CD4-positive, alpha-beta T cell treated with Interferon alpha-2 for 1 hour (primary cell): ENCODE measurements at regions not wholly inside any gene's neighbourhood (a gene's known extent, or its start where the extent isn't known, plus 50 kb on each side); places are given as distances from the start of the nearest gene placed in this dataset.
"Not testable (repeated sequence)": the region's sequence is repeated elsewhere in the genome, so short reads cannot be mapped to it uniquely, and the experiment has no call there.

Experiments
- DNase-seq, 2 donors: peaks; one replicate each; pipeline ENCODE4 v3.0.0-alpha.2; 2020 to 2022

DNA sequence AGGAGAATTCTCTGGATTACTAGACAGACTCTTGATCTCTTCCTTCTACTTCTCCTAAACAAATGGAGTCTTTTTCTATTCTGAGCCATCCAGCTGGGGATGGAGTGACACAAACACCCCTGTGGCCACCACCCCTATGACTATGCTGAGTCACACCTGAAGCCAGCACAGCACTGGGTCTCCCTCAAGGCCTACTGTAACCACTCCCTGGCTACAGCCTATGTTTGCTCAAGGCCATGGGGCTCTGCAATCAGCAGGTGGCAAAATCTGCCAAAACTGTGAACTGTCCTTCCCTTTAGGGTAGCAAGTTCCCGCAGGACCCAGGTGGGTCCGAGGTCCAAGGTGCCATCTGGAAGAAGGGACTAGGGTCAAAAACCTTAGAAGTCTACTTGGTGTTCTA, 132.3 kb downstream of the TINAG start:
- DNase-seq, result no peak

DNA sequence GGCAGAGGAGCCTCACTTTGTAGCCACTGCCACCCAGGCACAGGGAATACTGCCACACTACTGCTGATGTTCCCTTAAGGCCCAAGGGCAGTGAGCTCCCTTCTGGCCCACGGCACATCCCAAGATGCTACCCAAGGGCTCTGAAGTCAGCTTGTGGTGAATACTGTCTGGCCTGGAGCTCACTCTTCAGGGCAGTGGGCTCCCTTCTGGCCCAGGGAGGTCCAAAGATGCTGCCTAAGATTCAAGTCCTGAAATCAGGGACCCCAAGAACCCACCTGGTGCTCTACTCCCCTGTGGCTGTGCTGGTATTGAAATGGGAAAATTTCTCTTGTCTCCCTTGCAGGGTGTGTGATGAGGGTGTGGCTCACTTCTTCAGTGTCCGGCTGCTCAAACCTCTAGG, 132.8 kb downstream of the TINAG start:
- DNase-seq, result no peak

DNA sequence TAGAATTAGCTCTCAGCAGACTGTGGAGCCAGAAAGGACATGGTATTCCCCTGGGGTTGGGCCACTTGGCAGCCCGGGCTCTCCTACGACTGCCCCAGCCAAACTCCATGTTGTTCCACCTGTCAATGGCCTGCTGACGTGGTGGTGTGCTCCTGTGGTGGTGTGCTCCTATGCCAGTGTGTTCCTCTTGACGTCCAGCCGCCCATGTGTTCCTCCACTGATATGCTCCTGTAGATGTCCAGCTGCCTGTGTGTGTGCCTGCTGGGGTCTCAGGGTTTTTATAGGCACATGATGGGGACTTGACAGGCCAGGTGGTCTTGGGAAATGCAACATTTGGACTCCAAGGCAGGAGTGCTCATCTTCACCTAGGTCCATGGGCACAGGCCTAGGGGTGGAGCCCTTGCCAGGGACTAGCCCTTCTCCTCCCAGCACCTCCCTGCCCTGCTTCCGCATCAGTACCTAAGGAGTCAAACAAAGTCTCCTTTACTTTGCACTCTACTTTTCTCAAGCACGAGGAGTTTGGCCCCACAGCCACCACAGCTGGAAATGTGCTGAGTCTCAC, 133.5 kb downstream of the TINAG start:
- DNase-seq, result no peak

DNA sequence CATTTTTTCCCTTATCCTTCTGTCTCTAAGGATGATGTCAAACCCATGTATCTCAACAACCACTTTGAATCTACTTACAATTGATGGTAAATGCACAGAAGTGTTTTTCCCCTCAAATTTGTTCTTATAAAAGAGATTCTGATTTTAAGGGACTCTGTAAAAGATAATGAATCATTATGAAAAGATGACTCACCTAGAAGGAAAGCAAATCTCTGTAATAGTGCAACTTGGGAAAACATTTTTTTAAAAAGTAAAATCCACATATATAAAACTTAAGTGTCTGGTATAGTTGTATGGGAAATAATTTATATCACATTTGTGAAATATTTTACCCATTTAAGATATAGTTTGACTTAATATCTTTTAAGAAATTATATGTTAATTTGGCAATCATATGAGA, 137.0 kb downstream of the TINAG start:
- DNase-seq, result no peak

DNA sequence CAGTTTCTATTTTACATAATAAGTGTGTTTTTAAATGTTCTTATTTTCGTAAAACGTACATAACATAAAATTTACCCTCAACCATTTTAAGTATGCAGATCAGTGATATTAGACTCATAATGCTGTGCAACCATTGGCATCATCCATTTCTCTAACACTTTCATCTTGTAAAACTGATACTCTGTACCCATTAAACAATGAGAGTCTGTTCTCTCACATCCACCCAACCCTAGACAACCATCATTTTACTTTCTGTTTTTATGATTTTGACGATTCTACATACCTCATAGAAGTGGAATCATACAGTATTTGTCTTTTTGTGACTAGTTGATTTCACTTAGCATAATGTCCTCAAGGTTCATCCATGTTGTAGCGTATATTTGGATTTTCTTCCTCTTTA, 140.4 kb downstream of the TINAG start:
- DNase-seq, result no peak

DNA sequence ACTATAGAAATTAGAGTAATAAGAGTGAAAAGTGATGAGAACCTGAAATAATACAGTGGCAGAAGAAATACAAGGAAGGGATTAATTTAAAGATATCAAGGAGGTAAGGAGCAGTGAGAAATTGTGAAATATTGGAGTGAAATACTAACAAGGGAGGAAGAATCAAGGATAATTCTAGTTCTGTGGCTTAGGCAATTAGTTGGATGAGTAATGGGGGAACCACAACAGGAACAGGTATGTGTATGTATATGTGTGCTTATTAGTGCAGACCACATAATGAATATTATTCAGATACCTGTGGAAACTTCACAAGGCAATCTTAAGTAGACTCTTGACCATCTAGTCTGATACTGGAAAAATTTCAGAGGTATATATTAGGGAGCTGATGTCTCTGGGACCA, 143.3 kb downstream of the TINAG start:
- no peak for DNase-seq

DNA sequence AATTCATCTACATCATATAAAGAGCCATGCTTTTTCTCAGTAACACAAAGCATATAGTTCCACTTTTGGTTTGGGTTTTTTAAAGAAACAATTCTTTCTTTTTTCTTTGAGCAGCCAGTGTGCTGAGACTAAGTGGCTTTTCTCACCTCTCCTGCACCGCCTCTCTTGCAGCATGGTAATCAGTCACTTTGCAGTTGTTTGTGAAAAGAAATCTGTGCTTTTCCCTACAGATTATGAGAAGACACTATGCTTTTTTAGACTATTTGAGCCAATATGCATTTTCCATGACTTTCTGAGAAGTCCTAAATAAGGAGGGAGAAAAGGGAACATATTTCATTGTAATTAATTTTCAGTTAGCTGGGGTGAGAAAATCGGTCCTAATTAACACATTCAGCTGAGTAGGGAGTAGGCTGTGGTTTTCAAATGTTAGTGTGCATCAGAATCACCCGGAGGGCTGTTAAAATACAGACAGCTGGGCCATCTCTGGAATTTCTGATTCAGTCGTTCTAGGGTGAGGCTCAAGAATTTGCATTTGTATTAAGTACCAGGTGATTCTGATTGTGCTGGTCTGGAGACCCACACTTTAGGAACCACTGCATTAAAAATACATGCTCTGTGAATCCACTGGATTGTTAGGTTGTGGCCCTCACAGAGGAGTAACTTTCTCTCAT, 155.2 kb downstream of the TINAG start:
- no peak for DNase-seq

DNA sequence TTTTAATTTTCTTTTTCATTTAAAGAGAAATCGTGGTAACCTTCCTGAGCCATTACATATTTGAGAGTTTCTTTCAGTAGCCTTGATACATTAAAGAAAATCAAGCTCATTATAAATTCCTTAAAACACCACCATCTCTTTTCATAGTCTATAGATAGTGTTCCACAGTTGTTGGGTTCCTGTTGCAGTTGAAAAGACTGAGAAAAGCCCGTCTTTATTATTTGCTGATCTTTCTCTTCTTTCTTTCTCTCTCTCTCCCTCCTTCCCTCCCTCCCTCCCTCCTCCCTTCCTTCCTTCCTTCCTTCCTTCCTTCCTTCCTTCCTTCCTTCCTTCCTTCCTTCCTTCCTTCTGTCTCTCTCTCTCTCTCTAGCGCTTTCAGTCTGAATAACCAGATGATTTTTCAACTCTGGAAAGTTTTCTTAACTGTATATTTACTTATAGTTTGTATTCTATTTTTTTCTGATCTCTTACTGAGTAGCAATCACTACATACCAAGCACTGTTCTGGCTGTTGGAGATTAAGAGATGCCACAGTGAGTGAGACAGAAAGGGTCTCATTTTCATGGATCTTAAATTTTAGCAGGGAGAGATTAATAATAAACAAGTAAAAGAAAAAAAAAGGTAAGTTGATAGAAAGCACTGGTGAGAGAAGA, 157.5 kb downstream of the TINAG start:
- DNase-seq, result no peak

DNA sequence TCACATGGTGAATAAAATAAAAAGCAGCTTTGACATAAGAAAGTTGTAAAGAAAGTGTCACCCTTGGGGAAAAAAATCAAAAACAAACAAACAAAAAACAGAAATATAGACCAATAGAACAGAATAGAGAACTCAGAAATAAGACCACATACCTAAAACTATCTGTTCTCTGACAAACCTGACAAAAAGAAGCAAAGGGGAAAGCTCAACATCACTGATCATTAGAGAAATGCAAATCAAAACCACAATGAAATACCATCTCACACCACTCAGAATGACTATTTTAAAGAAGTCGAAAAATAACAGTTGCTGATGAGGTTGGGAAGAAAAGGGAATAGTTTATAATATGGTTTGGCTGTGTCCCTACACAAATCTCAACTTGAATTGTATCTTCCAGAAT, 159.1 kb downstream of the TINAG start:
- no peak for DNase-seq

DNA sequence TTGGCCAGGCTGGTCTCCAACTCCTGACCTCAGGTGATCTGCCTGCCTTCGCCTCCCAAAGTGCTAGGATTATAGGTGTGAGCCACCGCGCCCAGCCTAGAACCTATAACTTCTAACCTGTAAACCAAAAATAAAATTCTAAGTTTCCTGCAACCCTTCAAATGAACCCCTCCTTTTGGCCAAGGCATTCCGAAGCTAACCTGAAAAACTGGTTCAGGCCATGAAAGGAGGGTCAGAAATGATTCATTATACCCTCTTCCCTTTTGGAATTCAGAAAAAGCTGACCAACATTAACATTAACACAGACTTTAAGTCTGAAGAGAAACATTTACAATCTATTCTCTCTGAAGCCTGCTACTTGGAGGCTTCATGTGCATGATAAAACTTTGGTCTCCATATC, 165.1 kb downstream of the TINAG start:
- DNase-seq, result no peak

DNA sequence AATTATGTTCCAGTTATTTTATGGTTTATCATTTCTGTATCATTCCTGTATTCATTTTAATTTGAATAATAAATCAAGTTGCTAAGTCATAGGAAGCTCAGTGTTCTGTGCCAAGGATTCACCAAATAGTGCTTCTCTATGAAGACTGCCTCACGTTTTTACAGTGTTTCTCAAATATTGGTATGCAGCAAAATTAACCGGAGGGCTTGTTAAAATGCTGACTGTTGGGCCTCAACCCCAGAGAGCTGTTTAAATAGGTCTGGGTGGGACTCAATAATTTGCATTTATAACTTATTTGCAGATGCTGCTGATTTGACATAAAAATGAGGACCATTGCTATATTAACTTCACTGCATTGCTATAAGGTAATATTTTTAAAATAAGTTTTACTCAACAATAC, 166.7 kb downstream of the TINAG start:
- DNase-seq, result no peak

DNA sequence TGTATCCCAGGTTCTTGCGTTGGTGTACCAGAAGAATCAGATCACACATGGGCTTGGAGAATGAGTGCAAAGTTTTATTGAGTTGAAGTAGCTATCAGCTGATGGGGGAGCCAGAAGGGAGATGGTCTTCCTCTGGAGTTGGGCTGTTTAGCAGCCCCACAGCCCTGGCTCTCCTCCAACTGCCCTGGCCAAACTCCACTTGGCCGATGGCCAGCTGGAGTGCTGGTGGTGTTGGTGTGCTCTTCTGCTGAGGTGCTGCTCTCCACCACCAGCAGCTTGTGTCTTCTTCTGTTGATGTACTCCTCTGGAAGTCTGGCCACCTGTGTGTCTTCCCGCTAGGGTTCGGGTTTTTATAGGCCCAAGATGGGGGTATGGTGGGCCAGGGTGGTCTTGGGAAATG, 172.8 kb downstream of the TINAG start:
- no peak for DNase-seq

DNA sequence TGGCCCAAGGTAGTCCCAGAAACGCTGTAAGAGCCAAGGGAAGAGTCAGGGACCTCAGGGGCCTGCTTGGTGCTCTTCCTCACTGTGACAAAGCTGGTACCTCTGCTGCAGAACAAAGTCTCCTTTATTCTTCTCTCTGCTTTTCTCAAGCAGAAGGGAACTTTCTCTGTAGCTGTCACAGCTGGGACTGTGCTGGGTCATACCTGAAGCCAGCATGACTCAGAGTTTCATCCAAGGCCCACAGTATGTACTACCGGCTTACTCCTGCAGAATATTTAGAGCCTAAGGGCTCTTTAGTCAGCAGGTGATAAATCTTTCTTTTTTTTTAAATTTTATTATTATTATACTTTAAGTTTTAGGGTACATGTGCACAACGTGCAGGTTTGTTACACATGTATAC, 183.2 kb downstream of the TINAG start:
- DNase-seq, result no peak

DNA sequence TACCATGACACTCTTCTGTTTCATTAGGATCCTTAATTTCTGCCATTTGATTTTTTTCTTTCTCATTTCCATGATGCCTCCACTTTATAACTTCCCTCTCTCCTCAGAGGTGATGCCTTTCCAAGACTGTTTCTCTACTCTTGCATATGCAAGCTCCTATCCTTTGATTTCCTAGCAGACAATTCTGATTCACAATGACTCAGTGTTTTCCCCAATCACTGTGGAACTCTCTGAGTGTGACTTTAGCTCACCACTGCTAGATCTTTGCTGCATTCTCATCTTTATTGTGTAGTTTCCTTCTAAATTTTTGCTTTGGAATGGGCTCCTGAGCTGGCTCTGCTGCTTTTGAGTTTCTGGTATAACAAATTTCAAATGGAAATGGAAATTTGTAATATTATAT, 184.9 kb downstream of the TINAG start:
- DNase-seq, result no peak

DNA sequence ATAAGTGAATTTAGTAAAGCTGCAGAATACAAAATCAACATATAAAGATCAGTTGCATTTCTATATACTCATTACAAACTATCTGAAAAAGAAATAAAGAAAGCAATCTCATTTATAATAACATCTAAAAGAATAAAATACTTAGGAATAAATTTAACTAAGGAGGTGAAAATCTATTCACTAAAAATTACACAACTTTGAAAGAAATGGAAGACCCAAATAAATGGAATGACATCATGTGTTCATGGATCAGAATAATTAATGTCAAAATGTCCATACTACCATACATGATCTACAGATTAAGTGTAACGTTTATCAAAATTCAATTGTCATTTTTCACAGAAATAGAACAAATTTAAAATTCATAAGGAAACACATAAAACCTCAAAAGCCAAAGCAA, 194.9 kb downstream of the TINAG start:
- no peak for DNase-seq

DNA sequence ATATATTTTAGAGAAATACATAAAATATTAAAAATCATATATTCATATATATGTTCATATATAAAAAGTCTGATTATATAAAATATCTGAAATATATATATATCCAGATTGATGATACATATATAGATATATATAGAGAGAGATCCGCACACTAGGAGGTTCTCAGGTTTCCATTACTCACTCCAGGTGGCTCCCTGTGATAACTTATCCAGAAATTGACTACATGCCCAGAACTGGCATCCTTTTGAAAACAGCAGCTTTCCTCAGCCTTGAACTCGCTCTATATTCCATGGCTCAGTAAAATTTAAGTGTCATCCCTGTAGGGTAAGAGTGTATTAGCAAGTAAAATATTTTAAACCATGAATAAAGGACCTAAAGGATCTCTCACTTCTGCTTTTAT, 206.8 kb downstream of the TINAG start:
- DNase-seq, result no peak

DNA sequence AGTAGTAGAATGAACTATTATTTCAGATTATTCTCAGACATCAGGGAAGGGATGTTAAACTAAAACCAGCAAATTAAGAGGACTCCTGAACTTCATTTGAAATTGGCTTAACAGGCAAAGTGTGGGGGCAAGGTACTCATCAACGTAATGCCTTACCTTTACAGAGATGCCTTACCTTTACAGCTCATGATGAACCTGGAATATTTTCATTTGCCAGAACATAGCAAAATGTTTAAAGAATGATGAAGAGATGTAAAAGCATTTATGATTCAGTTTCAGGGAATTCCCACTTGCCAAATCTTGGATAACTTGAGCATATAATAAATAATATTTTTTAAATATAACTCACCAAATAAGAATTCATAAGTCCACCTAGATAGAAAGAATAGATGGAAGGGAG, 207.5 kb downstream of the TINAG start:
- DNase-seq, result no peak

DNA sequence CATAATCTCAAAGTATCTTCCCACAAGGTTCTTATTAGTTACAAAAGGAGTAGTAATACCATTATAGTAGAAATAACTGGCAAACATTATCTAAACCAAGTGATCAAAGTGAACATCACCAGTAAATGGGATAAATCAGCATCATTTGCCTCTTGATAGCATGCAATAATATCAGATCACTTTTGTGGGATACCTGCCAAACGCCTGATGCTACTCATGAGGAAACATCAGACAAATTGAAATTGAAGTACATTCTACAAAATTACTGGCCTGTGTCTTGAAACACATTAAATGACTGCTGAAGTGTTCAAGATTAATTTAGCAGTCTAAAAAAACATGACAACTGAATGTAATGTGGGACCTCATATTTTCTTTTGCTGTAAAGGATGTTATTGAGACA, 208.1 kb downstream of the TINAG start:
- DNase-seq, result no peak

DNA sequence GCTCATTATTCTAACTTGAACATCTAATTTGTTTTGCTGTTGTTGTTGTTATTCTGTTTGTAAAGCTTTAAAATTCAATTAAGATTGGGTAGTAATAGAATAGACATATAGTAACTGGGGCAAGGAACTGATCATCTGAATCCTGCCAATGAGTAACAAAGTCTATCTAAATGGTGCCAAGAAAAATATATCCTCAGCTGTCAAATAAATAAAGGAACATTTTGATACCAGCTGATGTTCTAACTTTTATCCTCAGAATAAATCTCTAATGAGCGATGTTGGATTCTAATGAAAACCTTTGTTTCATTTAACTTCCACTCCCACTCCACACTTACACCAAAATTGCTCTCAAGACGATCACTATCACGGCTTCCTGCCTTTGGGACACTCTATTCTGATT, 210.9 kb downstream of the TINAG start:
- DNase-seq, result no peak

DNA sequence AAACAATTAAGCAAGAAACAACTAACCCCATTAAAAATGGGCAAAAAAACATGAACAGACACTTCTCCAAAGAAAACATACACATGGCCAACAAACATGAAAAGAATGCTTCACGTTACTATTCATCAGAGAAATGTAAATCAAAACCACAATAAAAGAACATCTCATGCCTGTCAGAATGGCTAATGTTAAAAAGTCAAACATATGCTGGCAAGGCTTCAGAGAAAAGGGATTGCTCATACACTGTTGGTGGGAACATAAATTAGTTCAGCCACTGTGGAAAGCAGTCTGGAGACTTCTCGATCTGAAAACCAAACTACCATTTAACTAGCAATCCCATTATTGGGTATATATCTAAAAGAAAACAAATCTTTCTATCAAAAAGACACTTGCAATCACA, 217.5 kb downstream of the TINAG start:
- no peak for DNase-seq

DNA sequence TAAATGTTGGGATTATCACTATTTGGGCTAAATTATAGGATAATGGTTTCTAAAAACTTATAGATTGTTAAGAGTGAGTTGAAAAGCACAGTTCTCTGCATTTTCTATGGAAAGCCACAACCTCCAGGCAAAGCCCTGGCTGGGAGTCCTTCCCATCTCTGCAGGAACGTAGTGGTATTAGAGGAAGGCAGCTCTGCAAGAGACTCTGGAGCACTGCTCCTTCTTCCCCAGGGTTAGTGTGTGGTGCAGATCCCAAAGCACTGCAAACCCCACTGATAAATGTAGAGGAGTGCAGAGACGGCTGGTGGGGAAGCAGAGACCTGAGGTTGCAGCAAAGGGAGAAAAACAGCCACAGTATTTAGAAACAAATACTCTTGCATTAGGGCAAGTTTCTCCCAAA, 225.3 kb downstream of the TINAG start:
- DNase-seq, result no peak

DNA sequence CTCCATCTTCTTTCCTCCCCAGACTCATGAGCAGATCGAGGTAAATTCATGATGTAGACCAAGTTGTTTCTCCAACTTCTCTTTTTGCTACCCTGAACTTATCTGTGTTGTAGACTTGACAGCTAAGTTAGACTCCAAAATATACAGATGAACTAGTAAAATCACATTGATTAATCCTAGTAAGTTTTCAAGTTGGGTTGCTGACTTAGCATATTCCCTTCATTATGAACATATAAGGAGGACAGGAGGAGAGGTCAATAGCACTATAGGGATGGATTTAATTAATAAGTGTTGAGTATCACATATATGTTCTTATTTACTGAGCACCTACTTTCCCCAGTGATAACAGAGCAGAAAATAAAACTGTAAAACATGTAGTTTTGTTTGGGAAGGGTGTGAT, 227.3 kb downstream of the TINAG start:
- DNase-seq, result no peak

DNA sequence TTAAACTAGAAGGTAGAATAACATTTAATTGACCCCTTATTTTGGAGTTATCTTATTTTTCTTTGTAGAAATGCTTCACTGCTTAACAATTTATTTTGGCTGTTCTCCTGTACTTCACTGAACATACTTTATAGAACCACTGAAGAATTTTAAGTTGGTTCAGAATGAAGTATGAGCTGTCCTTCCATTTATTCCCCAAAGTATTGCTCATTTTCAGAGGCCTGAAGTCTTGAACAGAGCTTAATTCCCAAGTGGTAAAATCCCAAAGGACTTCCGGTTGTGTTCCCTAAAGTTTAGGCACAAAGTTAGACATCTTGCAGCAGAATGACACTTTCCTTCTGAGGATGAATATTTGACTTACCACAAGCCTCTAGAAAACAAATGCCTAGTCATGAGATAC, 233.3 kb downstream of the TINAG start:
- no peak for DNase-seq

DNA sequence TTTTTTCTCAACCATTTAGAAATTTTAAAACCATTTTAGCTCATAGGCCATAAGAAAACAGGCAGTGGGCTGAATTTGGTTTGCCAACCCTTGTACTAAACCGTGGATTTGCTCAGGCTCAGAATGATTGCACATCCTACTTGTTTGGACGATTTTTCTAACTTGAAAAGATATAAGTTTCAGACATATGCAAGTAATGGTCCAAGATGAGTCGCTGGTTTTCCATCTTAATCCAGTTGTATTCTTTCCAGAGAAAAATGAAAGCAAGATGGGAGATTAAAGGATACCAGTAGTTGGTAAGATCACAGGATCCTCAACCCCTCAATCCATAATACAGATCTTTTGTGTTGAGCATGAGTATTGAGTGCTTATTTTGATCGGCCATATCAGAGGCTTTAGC, 250.9 kb downstream of the TINAG start:
- no peak for DNase-seq

DNA sequence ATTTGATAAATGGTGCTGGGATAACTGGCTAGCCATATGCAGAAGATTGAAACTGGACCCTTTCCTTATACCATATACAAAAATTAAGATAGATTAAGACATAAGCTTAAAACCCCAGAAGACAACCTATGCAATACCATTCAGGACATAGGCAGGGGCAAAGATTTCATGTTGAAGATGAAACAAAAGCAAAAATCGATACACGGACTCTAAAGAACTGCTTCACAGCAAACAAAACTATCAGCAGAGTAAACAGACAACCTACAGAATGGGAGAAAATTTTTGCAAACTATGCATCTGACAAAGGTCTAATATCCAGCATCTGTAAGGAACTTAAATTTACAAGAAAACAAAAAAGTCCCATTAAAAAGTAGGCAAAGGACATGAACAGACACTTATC, 255.9 kb downstream of the TINAG start:
- DNase-seq, result not testable (repeated sequence)
